Epidermal melanocyte (primary cell): ENCODE measurements at regions not wholly inside any gene's neighbourhood (a gene's known extent, or its start where the extent isn't known, plus 50 kb on each side); places are given as distances from the start of the nearest gene placed in this dataset.
"Not testable (repeated sequence)": the region's sequence is repeated elsewhere in the genome, so short reads cannot be mapped to it uniquely, and the experiment has no call there.

Experiments
- DNase-seq: peaks from one replicate; pipeline ENCODE4 v3.0.0; 2011; ENCODE audit warnings: low spot score; ENCODE audit not compliant: insufficient read length

- DNase-seq: no peak
Measured at GRCh38 chr2:65794994-65795393, 362.6 kb upstream of the SPRED2 start.

GRCh38 chr2:65791404-65791975 lies 359.1 kb upstream of the SPRED2 start:
- DNase-seq: no peak

DNA sequence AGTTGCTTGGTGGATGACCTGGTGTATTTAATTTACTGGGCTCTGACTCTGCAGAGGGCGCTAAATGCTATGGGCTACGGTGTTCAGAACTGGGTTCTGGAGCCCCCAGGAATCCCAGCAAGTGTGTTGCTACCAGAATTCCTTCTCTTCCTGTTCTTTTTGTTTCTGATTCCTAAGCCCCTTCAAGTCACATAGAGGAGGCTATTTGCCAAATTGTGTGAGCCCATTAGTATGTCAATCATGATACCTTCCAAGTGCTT lies 358.2 kb upstream of the SPRED2 start:
- no peak for DNase-seq

- no peak for DNase-seq
Measured at GRCh38 chr2:65789923-65790675, 357.7 kb upstream of the SPRED2 start.

GRCh38 chr2:65788556-65788955 lies 356.2 kb upstream of the SPRED2 start:
- no peak for DNase-seq

DNA sequence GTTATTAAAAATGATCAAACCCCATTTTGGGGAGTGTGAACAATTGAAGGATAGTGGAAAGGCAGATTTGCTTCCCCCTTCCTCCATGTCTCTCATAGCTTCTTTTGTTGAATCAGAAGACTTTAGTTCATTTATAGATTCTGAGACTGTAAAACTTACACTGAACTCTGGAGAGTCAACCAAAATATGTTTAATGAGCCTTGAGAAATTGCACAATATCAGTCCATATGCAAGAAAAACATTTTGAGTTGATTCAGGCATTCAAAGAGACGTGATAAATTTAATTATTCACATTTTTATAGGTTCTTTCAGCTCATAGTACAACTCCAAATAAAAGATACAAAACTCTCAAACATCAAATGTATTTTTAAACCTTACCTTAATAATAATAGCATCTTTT lies 354.4 kb upstream of the SPRED2 start:
- DNase-seq: no peak

- no peak for DNase-seq
Measured at GRCh38 chr2:65786007-65786717, 353.8 kb upstream of the SPRED2 start.

DNA sequence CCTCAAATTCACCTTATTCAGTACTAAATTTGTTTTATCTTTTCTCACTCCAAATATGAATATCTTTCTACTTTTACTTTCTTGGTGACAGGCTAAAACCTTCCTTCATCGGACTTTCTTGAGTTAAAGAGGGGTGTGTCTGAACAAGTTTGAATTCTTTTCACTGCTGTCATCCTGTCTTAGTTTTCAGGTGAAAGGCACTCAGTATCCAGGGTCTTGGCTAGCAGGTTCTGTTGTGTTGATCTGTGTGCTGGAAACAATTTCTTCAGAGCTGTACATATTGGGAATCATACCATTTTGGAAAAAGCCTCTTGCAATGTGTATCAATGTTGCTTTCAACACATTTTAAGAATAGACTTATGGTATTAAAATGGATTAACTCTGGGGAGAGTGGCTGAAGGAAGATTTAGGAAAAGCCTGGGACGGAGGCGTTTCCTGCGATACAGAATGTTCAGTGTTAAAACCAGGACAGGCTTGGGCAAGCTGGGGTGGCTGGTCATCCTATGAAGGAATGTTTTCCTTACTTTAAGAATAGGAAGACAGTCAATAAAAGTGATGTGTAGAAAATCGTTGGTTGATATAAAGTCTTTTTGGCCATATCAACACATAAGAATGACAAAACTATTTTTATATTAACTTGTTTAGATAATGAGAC lies 350.7 kb upstream of the SPRED2 start:
- DNase-seq: no peak

GRCh38 chr2:65782186-65782585 lies 349.8 kb upstream of the SPRED2 start:
- DNase-seq: no peak

- no peak for DNase-seq
Measured at GRCh38 chr2:65781756-65782155, 349.4 kb upstream of the SPRED2 start.

DNA sequence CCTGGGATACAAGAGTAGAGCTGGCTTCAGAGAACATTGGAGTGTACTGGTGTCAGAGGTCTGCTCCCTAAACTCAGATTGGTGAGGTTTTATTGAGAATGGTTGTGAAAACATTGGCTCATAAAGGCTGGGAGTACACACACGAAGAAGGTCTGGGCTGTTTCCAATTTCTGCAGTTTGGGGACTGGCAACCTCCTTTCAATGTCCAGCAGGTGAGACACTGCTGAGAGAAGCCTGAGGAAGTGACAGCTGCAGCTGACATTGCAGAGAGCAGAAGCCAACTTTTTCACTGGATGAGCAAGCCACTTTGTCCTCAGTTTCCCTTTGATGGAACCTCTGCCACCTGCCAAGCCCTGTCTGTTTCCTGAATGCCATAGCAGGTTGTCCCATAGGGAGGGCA lies 346.6 kb upstream of the SPRED2 start:
- no peak for DNase-seq

- DNase-seq: no peak
Measured at GRCh38 chr2:65778137-65778536, 345.7 kb upstream of the SPRED2 start.

- DNase-seq: no peak
Measured at GRCh38 chr2:65775839-65776238, 343.4 kb upstream of the SPRED2 start.

DNA sequence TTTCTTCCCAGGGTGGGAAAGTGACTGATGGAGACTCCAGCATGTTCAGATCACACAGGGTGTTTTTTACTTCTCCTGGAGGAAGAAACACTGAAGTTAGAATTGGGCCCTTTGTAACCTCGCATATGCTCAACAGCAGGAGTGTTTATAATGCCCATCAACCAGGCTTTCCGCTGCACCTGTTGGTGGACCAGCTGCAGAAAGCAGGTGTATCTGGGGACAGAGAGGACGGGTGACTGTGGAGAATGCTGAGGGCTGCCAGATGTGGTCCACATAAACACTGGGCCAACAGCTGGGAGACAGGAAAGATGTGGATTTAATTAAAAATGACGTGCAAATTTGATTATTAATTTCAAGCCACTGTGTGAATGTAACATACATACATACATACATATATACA lies 335.5 kb upstream of the SPRED2 start:
- no peak for DNase-seq

DNA sequence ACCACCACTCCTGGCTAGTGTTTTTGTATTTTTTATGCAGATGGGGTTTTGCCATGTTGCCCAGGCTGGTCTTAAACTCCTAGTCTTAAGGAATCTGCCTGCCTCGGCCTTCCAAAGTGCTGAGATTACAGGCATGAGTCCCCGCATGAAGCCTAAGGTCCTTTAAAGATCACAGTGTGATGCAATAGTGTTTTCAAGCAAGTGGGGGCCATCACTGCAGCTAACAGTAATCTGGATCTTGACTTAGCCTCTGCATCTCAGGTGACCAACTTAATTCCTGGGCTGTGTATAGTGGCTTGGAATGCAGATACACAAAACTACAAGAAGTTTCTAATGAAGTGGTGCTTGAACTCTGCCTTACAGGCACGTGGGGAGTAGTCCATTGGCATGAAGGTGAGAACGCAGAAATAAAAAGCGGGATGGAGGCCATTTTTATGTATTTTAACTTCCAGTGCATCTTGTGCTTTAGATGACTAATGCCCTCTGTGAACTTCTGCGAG lies 334.4 kb upstream of the SPRED2 start:
- DNase-seq: no peak

GRCh38 chr2:65765376-65765775 lies 333.0 kb upstream of the SPRED2 start:
- DNase-seq: no peak

DNA sequence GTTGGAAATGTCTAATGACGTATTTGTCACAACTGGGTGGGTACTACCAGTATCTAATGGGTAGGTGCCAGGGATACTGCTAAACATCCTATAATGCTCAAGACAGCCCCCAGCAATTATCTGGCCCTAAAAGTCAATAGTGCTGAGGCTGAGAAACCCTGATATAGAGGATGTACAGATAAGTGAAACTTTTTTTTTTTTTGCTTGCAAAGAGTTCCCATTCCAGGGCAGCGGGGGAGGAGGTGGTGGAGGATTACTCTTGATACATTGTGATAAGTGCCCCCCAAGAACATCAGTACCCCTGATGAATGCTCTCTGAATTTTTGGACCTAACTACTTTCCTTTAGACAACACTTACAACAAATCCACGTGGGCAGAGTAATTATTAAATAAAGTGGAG lies 329.7 kb upstream of the SPRED2 start:
- no peak for DNase-seq

- DNase-seq: no peak
Measured at GRCh38 chr2:65754219-65754618, 321.8 kb upstream of the SPRED2 start.

DNA sequence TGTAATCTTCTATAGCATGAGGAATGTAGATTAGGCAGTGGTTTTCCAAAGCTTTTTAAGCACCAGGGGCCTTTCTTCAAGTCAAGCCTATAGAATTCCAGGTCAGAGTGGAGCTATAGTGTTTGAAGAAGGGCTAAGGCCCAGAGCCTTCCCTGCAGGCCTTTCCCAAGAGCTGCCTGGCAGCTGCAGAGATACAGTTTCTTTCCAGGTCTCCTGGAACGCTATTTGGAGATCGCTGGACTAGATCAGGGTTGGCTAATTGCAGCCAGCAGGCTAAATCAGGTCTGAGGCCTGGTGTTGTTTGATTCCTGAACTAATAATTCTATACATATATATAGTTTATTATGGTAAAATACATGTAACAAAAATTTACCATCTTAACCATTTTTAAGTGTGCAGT lies 319.0 kb upstream of the SPRED2 start:
- no peak for DNase-seq

- no peak for DNase-seq
Measured at GRCh38 chr2:65749545-65749944, 317.1 kb upstream of the SPRED2 start.

- DNase-seq: not testable (repeated sequence)
Measured at GRCh38 chr2:65747875-65748274, 315.5 kb upstream of the SPRED2 start.

GRCh38 chr2:65746931-65747675 lies 314.7 kb upstream of the SPRED2 start:
- DNase-seq: no peak
